GM19239 (cell line): ENCODE measurements at regions not wholly inside any gene's neighbourhood (a gene's known extent, or its start where the extent isn't known, plus 50 kb on each side); places are given as distances from the start of the nearest gene placed in this dataset.
"Not testable (repeated sequence)": the region's sequence is repeated elsewhere in the genome, so short reads cannot be mapped to it uniquely, and the experiment has no call there.

Source experiments
- DNase-seq: peaks from one replicate; pipeline ENCODE4 v3.0.0; 2011; ENCODE audit warnings: low spot score; ENCODE audit not compliant: insufficient read length
- FAIRE-seq: peaks from 2 replicates; lab custom pipeline; 2011; peaks lifted over from hg19 to GRCh38; lab: Jason Lieb, UNC

- FAIRE-seq, result no peak
- DNase-seq, result no peak
These were observed 95.5 kb upstream of the WDR44 start for GRCh38 chrX:118250445-118250844.

GRCh38 chrX:118251271-118251670 is 94.6 kb upstream of the WDR44 start:
- FAIRE-seq (no peak), DNase-seq (no peak)

- no peak for DNase-seq
- FAIRE-seq, result no peak
These were observed 92.9 kb upstream of the WDR44 start for GRCh38 chrX:118252967-118253366.

GRCh38 chrX:118254611-118255010 is 91.3 kb upstream of the WDR44 start:
- DNase-seq, result peak; percentile 6
- peak; percentile 96 for FAIRE-seq

GRCh38 chrX:118255921-118256320 is 90.0 kb upstream of the WDR44 start:
- FAIRE-seq (no peak), DNase-seq (no peak)

- no peak for FAIRE-seq
- no peak for DNase-seq
These were observed 88.1 kb upstream of the WDR44 start for GRCh38 chrX:118257781-118258180.

- FAIRE-seq (no peak), DNase-seq (no peak)
These were observed 86.7 kb upstream of the WDR44 start for GRCh38 chrX:118259213-118259612.

- FAIRE-seq (no peak), DNase-seq (no peak)
These were observed 84.8 kb upstream of the WDR44 start for GRCh38 chrX:118261151-118261550.

- FAIRE-seq (no peak), DNase-seq (no peak)
These were observed 74.1 kb upstream of the WDR44 start for GRCh38 chrX:118271775-118272174.

GRCh38 chrX:118272242-118272641 is 73.7 kb upstream of the WDR44 start:
- DNase-seq (no peak), FAIRE-seq (no peak)

- FAIRE-seq, result no peak
- DNase-seq, result no peak
These were observed 59.7 kb upstream of the WDR44 start for GRCh38 chrX:118286066-118286762.

- DNase-seq, result not testable (repeated sequence)
These were observed 50.1 kb upstream of the WDR44 start for GRCh38 chrX:118295818-118296217.

More at GRCh38 chrX:118295818-118296217, 50.1 kb upstream of the WDR44 start:
- FAIRE-seq, result not testable (repeated sequence)
